ENCODE measurements at regions not wholly inside any gene's neighbourhood (a gene's known extent, or its start where the extent isn't known, plus 50 kb on each side); places are given as distances from the start of the nearest gene placed in this dataset.

GRCh38 chr11:131203040-131203439 lies 167.4 kb upstream of the NTM start:
- no peaks in the 10 kb centered on the region for H3K79me1 ChIP-seq (ENCODE audit: low read length)
- no peak overlapping the region for H2BK120ac ChIP-seq (ENCODE audit: low read depth, low read length)
- H3K9ac ChIP-seq (ENCODE audit: low read length), result no peak overlapping the region
- no peak for DNase-seq
- no peak overlapping the region for H2BK15ac ChIP-seq (replicated peaks; ENCODE audit: low read depth)
- no peak overlapping the region for H3K56ac ChIP-seq (ENCODE audit: low read length)
- no peak overlapping the region for H2AK5ac ChIP-seq (ENCODE audit: low read length)
- no peaks in the 10 kb centered on the region for H3K4me1 ChIP-seq (ENCODE audit: control insufficient read depth, low read depth, low read length)
- H2BK5ac ChIP-seq (ENCODE audit: low read length), result no peak overlapping the region
- H3K36me3 ChIP-seq (ENCODE audit: control insufficient read depth, insufficient read depth, low read length), result no peaks in the 10 kb centered on the region
- H3K27ac ChIP-seq (ENCODE audit: low read depth, low read length), result no peak overlapping the region
- no peak overlapping the region for H4K5ac ChIP-seq (ENCODE audit: low read length)
- H3K79me2 ChIP-seq (ENCODE audit: control insufficient read depth, insufficient read depth, low read length), result no peaks in the 10 kb centered on the region
- no peak overlapping the region for H3K4ac ChIP-seq (ENCODE audit: low read depth, low read length)
- WGBS (ENCODE audit: extremely low coverage, insufficient coverage, low lambda C conversion rate), result no CpG with 5 or more reads among the region's 1 CpG
- H3K18ac ChIP-seq (ENCODE audit: low read length), result no peak overlapping the region
- H3K27me3 ChIP-seq (ENCODE audit: insufficient read depth, low read length, poor library complexity), result no peaks in the 10 kb centered on the region
- no peak overlapping the region for H4K8ac ChIP-seq (ENCODE audit: low read depth, low read length)
- H3K23ac ChIP-seq (ENCODE audit: low read length), result no peak overlapping the region
- no peak overlapping the region for H3K4me2 ChIP-seq (ENCODE audit: low read length)
- H3K4me3 ChIP-seq (ENCODE audit: low read length), result no peak overlapping the region

- no CpG with 5 or more reads among the region's 10 CpGs for WGBS (ENCODE audit: extremely low coverage, insufficient coverage, low lambda C conversion rate)
- Histone ChIP-seq H3K56ac (ENCODE audit: low read length) (no peak overlapping the region), H2BK5ac (ENCODE audit: low read length) (no peak overlapping the region)
Measured at GRCh38 chr11:131204282-131204681, 166.1 kb upstream of the NTM start.

GRCh38 chr11:131204765-131205380 lies 165.5 kb upstream of the NTM start:
- no CpG with 5 or more reads among the region's 11 CpGs for WGBS (ENCODE audit: extremely low coverage, insufficient coverage, low lambda C conversion rate)
- DNase-seq, result no peak
- no peak overlapping the region for H4K5ac ChIP-seq (ENCODE audit: low read length)

More at GRCh38 chr11:131204282-131204681, 166.1 kb upstream of the NTM start:
- H3K23ac ChIP-seq (ENCODE audit: low read length), result no peak overlapping the region
- DNase-seq, result no peak
- H3K27ac ChIP-seq (ENCODE audit: low read depth, low read length), result no peak overlapping the region
- H3K18ac ChIP-seq (ENCODE audit: low read length), result no peak overlapping the region
- H3K4ac ChIP-seq (ENCODE audit: low read depth, low read length), result no peak overlapping the region
- no peak overlapping the region for H3K9ac ChIP-seq (ENCODE audit: low read length)
- no peak overlapping the region for H3K4me2 ChIP-seq (ENCODE audit: low read length)
- no peaks in the 10 kb centered on the region for H3K27me3 ChIP-seq (ENCODE audit: insufficient read depth, low read length, poor library complexity)
- H3K36me3 ChIP-seq (ENCODE audit: control insufficient read depth, insufficient read depth, low read length), result no peaks in the 10 kb centered on the region
- H2BK120ac ChIP-seq (ENCODE audit: low read depth, low read length), result no peak overlapping the region
- no peak overlapping the region for H2BK15ac ChIP-seq (replicated peaks; ENCODE audit: low read depth)
- H2AK5ac ChIP-seq (ENCODE audit: low read length), result no peak overlapping the region
- no peak overlapping the region for H4K8ac ChIP-seq (ENCODE audit: low read depth, low read length)
- no peaks in the 10 kb centered on the region for H3K79me2 ChIP-seq (ENCODE audit: control insufficient read depth, insufficient read depth, low read length)
- H3K4me3 ChIP-seq (ENCODE audit: low read length), result no peak overlapping the region
- H3K79me1 ChIP-seq (ENCODE audit: low read length), result no peaks in the 10 kb centered on the region
- no peaks in the 10 kb centered on the region for H3K4me1 ChIP-seq (ENCODE audit: control insufficient read depth, low read depth, low read length)
- no peak overlapping the region for H4K5ac ChIP-seq (ENCODE audit: low read length)

GRCh38 chr11:131206671-131207070 lies 163.7 kb upstream of the NTM start:
- H2BK15ac ChIP-seq (replicated peaks; ENCODE audit: low read depth), result no peak overlapping the region
- no peaks in the 10 kb centered on the region for H3K36me3 ChIP-seq (ENCODE audit: control insufficient read depth, insufficient read depth, low read length)
- no peaks in the 10 kb centered on the region for H3K4me1 ChIP-seq (ENCODE audit: control insufficient read depth, low read depth, low read length)
- H3K23ac ChIP-seq (ENCODE audit: low read length), result no peak overlapping the region
- H3K79me2 ChIP-seq (ENCODE audit: control insufficient read depth, insufficient read depth, low read length), result no peaks in the 10 kb centered on the region
- H3K56ac ChIP-seq (ENCODE audit: low read length), result no peak overlapping the region
- H3K9ac ChIP-seq (ENCODE audit: low read length), result no peak overlapping the region
- no peak overlapping the region for H4K5ac ChIP-seq (ENCODE audit: low read length)
- no peaks in the 10 kb centered on the region for H3K27me3 ChIP-seq (ENCODE audit: insufficient read depth, low read length, poor library complexity)
- DNase-seq, result no peak
- no CpG with 5 or more reads among the region's 3 CpGs for WGBS (ENCODE audit: extremely low coverage, insufficient coverage, low lambda C conversion rate)
- H2AK5ac ChIP-seq (ENCODE audit: low read length), result no peak overlapping the region
- no peak overlapping the region for H3K18ac ChIP-seq (ENCODE audit: low read length)
- H3K4ac ChIP-seq (ENCODE audit: low read depth, low read length), result no peak overlapping the region
- H3K4me3 ChIP-seq (ENCODE audit: low read length), result no peak overlapping the region
- H3K79me1 ChIP-seq (ENCODE audit: low read length), result no peaks in the 10 kb centered on the region
- no peak overlapping the region for H2BK5ac ChIP-seq (ENCODE audit: low read length)
- H2BK120ac ChIP-seq (ENCODE audit: low read depth, low read length), result no peak overlapping the region
- no peak overlapping the region for H3K4me2 ChIP-seq (ENCODE audit: low read length)
- no peak overlapping the region for H3K27ac ChIP-seq (ENCODE audit: low read depth, low read length)
- H4K8ac ChIP-seq (ENCODE audit: low read depth, low read length), result no peak overlapping the region

More at GRCh38 chr11:131204765-131205380, 165.5 kb upstream of the NTM start:
- Histone ChIP-seq H3K9ac (ENCODE audit: low read length) (no peak overlapping the region), H3K4me2 (ENCODE audit: low read length) (no peak overlapping the region), H3K36me3 (ENCODE audit: control insufficient read depth, insufficient read depth, low read length) (no peaks in the 10 kb centered on the region), H3K79me2 (ENCODE audit: control insufficient read depth, insufficient read depth, low read length) (no peaks in the 10 kb centered on the region), H3K4ac (ENCODE audit: low read depth, low read length) (no peak overlapping the region), H2BK120ac (ENCODE audit: low read depth, low read length) (no peak overlapping the region), H3K23ac (ENCODE audit: low read length) (no peak overlapping the region), H3K56ac (ENCODE audit: low read length) (no peak overlapping the region), H3K27me3 (ENCODE audit: insufficient read depth, low read length, poor library complexity) (no peaks in the 10 kb centered on the region), H4K8ac (ENCODE audit: low read depth, low read length) (no peak overlapping the region), H3K4me1 (ENCODE audit: control insufficient read depth, low read depth, low read length) (no peaks in the 10 kb centered on the region), H3K18ac (ENCODE audit: low read length) (no peak overlapping the region), H3K79me1 (ENCODE audit: low read length) (no peaks in the 10 kb centered on the region), H2BK5ac (ENCODE audit: low read length) (no peak overlapping the region), H2BK15ac (replicated peaks; ENCODE audit: low read depth) (no peak overlapping the region), H3K27ac (ENCODE audit: low read depth, low read length) (no peak overlapping the region), H3K4me3 (ENCODE audit: low read length) (no peak overlapping the region), H2AK5ac (ENCODE audit: low read length) (no peak overlapping the region)

- Histone ChIP-seq H3K36me3 (ENCODE audit: control insufficient read depth, insufficient read depth, low read length) (no peaks in the 10 kb centered on the region), H3K79me2 (ENCODE audit: control insufficient read depth, insufficient read depth, low read length) (no peaks in the 10 kb centered on the region), H4K8ac (ENCODE audit: low read depth, low read length) (no peak overlapping the region), H4K5ac (ENCODE audit: low read length) (no peak overlapping the region), H3K23ac (ENCODE audit: low read length) (no peak overlapping the region), H3K4me3 (ENCODE audit: low read length) (no peak overlapping the region), H2BK120ac (ENCODE audit: low read depth, low read length) (no peak overlapping the region), H3K4me2 (ENCODE audit: low read length) (no peak overlapping the region), H2BK15ac (replicated peaks; ENCODE audit: low read depth) (no peak overlapping the region), H3K79me1 (ENCODE audit: low read length) (no peaks in the 10 kb centered on the region), H3K27ac (ENCODE audit: low read depth, low read length) (no peak overlapping the region), H3K18ac (ENCODE audit: low read length) (no peak overlapping the region), H2AK5ac (ENCODE audit: low read length) (no peak overlapping the region), H3K56ac (ENCODE audit: low read length) (no peak overlapping the region), H3K9ac (ENCODE audit: low read length) (no peak overlapping the region), H3K4me1 (ENCODE audit: control insufficient read depth, low read depth, low read length) (no peaks in the 10 kb centered on the region), H2BK5ac (ENCODE audit: low read length) (no peak overlapping the region), H3K27me3 (ENCODE audit: insufficient read depth, low read length, poor library complexity) (no peaks in the 10 kb centered on the region), H3K4ac (ENCODE audit: low read depth, low read length) (no peak overlapping the region)
- DNase-seq, result no peak
- WGBS (ENCODE audit: extremely low coverage, insufficient coverage, low lambda C conversion rate), result no CpG with 5 or more reads among the region's 6 CpGs
Measured at GRCh38 chr11:131207901-131208300, 162.5 kb upstream of the NTM start.

All from mesendoderm (in vitro differentiated cells).